ENCODE measurements at regions not wholly inside any gene's neighbourhood (a gene's known extent, or its start where the extent isn't known, plus 50 kb on each side); places are given as distances from the start of the nearest gene placed in this dataset.

DNA sequence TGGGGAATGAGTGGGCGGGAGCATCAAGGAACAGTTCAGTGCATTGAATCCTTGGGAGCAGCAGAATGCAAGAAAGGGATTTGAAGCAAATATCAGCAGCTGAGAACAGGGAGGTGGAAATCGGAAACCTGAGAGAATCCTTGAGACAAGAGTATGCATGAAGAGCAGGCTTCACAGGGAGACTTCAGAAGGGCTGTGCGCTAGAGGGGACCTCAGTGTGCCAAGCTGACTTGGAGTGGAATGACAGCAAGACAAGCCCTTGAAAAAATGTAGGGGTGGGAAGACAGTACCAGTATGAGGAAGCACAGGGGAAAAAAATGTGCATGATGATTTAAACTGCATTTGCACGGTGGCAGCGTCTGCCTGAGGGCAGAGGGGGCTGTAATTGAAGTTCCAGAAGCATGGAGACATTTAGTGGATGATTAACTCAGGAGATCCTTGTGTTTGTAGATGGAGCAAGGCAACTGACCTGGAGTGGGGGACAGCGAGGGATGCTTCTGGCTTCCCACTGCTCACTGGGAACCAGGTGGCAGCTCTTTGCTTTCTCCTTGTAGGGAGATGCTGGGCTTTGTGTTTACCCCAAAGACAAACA is 204.9 kb upstream of the PLET1 start:
- Histone ChIP-seq H2BK20ac (ENCODE audit: low read depth, low read length) (no peak overlapping the region), H3K27me3 (ENCODE audit: control insufficient read depth, insufficient read depth, low read length) (peaks cover 7% of the 10 kb centered on the region), H2BK5ac (ENCODE audit: low read depth, low read length, poor library complexity, severe bottlenecking) (no peak overlapping the region), H4K20me1 (ENCODE audit: insufficient read depth, low read length) (no peaks in the 10 kb centered on the region), H3K56ac (ENCODE audit: extremely low read depth, insufficient read depth, low read length) (no peak overlapping the region), H3K14ac (replicated peaks; ENCODE audit: low read depth, low read length) (no peak overlapping the region), H3K9me1 (ENCODE audit: insufficient read depth, low read length) (no peaks in the 10 kb centered on the region), H2BK15ac (ENCODE audit: low read depth, low read length) (no peak overlapping the region), H3K9me3 (ENCODE audit: control insufficient read depth, insufficient read depth, low read length) (no peaks in the 10 kb centered on the region), H2AK9ac (replicated peaks; ENCODE audit: low read depth, low read length, poor library complexity) (no peak overlapping the region), H3K27ac (ENCODE audit: insufficient read depth, low read length) (no peak overlapping the region), H3K4me1 (ENCODE audit: control insufficient read depth, insufficient read depth, low read length) (no peaks in the 10 kb centered on the region; the same call in 1 of the 2 replicates), H4K91ac (ENCODE audit: insufficient read depth, low read depth, low read length) (no peak overlapping the region), H2AK5ac (ENCODE audit: low read depth, low read length) (no peak overlapping the region), H3K36me3 (ENCODE audit: control insufficient read depth, insufficient read depth, low read length) (no peaks in the 10 kb centered on the region), H3K18ac (ENCODE audit: low read depth, low read length) (no peak overlapping the region), H2BK120ac (ENCODE audit: low read depth, low read length) (no peak overlapping the region), H3K4ac (ENCODE audit: low read depth, low read length) (no peak overlapping the region; the same call in 1 of the 2 replicates), H4K5ac (ENCODE audit: low read depth, low read length) (no peak overlapping the region), H4K8ac (ENCODE audit: low read depth in 2 of 2, low read length in 2 of 2) (no peak overlapping the region), H3K4me3 (ENCODE audit: insufficient read depth, low read depth, low read length) (no peak overlapping the region), H3K23ac (ENCODE audit: low read depth, low read length) (no peak overlapping the region), H3K4me2 (ENCODE audit: low read depth, low read length) (no peak overlapping the region), H2AFZ (replicated peaks; ENCODE audit: low read length, poor library complexity) (no peak overlapping the region), H3K79me1 (ENCODE audit: low read depth in 1 of 2, low read length in 2 of 2) (no peaks in the 10 kb centered on the region), H3K9ac (ENCODE audit: low read depth, low read length) (no peak overlapping the region)
- POLR2A ChIA-PET (ENCODE audit: unreplicated experiment) = no interaction called here
- dilution Hi-C loops (cut with HindIII; ENCODE audit: low sequenced_read_pairs, unreplicated experiment) = no loop called here
- CTCF ChIA-PET = no interaction called here
- in situ Hi-C loops (cut with MboI; ENCODE audit: low sequenced_read_pairs) = no loop called here
- DNase-seq (no peak), ATAC-seq (ENCODE audit: low read depth) (no peak)
- no TSS peak for BruUV-seq (replicated peaks)
- TF ChIP-seq NFE2L2 (IDR thresholded peaks at IDR 0.05; ENCODE audit: low read depth, low read length) = no peak
- TF ChIP-seq MXI1 (IDR thresholded peaks at IDR 0.05; ENCODE audit: borderline replicate concordance, low read depth, low read length) = no peak
- no peak for TF ChIP-seq BHLHE40 (IDR thresholded peaks at IDR 0.05; ENCODE audit: low read depth, low read length)
- TF ChIP-seq, protein P1, sequence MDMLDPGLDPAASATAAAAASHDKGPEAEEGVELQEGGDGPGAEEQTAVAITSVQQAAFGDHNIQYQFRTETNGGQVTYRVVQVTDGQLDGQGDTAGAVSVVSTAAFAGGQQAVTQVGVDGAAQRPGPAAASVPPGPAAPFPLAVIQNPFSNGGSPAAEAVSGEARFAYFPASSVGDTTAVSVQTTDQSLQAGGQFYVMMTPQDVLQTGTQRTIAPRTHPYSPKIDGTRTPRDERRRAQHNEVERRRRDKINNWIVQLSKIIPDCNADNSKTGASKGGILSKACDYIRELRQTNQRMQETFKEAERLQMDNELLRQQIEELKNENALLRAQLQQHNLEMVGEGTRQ (IDR thresholded peaks at IDR 0.05; ENCODE audit: low read depth, low read length) = no peak
- TF ChIP-seq RCOR1 (IDR thresholded peaks at IDR 0.05; ENCODE audit: insufficient replicate concordance, low read length) = no peak
- no peak for TF ChIP-seq MAFK (IDR thresholded peaks at IDR 0.05; ENCODE audit: low read depth, low read length)
- TF ChIP-seq, protein P2, sequence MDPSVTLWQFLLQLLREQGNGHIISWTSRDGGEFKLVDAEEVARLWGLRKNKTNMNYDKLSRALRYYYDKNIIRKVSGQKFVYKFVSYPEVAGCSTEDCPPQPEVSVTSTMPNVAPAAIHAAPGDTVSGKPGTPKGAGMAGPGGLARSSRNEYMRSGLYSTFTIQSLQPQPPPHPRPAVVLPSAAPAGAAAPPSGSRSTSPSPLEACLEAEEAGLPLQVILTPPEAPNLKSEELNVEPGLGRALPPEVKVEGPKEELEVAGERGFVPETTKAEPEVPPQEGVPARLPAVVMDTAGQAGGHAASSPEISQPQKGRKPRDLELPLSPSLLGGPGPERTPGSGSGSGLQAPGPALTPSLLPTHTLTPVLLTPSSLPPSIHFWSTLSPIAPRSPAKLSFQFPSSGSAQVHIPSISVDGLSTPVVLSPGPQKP (IDR thresholded peaks at IDR 0.05; ENCODE audit: borderline replicate concordance, low read depth, low read length) = no peak
- no peak for TF ChIP-seq FOS (IDR thresholded peaks at IDR 0.05; ENCODE audit: low read depth, low read length)
- TF ChIP-seq MAZ (IDR thresholded peaks at IDR 0.05; ENCODE audit: borderline replicate concordance, low read depth, low read length) = no peak
- TF ChIP-seq SMC3 (IDR thresholded peaks at IDR 0.05; ENCODE audit: low read depth, low read length) = no peak
- TF ChIP-seq POLR2A (IDR thresholded peaks at IDR 0.05; ENCODE audit: low read depth, low read length) = no peak
- no peak for TF ChIP-seq CEBPB (IDR thresholded peaks at IDR 0.05; ENCODE audit: low read depth, low read length)
- TF ChIP-seq CHD1 (IDR thresholded peaks at IDR 0.05; ENCODE audit: low read depth, low read length) = no peak
- TF ChIP-seq RAD21 (IDR thresholded peaks at IDR 0.05; ENCODE audit: low read length) = no peak
- 77% methylated on average over 3 of the region's 6 CpGs; no CpG with 5 or more reads in 1 of the 2 experiments for WGBS, 2 experiments (ENCODE audit: extremely low coverage in 2 of 2, insufficient read length in 1 of 2)
- intact Hi-C loops (cut with micrococcal nuclease) = no loop called here
